ENCODE measurements at regions not wholly inside any gene's neighbourhood (a gene's known extent, or its start where the extent isn't known, plus 50 kb on each side); places are given as distances from the start of the nearest gene placed in this dataset.

DNA sequence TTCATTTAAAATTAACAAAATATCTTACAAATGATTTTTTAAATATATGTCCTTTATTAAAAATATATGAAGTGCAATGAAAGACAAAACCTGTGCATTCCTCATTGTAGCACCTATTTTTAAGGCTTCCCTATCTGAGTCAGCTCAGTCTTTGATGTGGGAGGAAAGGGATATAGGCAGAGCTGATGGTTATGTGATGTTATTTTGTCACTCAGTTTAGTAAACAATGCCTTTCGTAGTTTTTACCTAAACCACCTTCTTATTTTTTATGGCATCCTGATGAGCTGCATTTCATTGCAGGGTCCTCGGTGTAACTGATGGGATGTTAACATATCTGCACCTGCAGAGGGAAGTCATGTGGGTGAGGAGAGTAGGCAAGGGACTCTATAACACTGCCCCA is 58.9 kb upstream of the FRMD6 start:
- no peak for TF ChIP-seq FOSL1 (CRISPR knock-in tag; IDR thresholded peaks at IDR 0.05; ENCODE audit: borderline replicate concordance)
- TF ChIP-seq, protein P1, sequence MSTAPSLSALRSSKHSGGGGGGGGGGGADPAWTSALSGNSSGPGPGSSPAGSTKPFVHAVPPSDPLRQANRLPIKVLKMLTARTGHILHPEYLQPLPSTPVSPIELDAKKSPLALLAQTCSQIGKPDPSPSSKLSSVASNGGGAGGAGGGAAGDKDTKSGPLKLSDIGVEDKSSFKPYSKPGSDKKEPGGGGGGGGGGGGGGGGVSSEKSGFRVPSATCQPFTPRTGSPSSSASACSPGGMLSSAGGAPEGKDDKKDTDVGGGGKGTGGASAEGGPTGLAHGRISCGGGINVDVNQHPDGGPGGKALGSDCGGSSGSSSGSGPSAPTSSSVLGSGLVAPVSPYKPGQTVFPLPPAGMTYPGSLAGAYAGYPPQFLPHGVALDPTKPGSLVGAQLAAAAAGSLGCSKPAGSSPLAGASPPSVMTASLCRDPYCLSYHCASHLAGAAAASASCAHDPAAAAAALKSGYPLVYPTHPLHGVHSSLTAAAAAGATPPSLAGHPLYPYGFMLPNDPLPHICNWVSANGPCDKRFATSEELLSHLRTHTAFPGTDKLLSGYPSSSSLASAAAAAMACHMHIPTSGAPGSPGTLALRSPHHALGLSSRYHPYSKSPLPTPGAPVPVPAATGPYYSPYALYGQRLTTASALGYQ (CRISPR knock-in tag; IDR thresholded peaks at IDR 0.05), result no peak

All from HepG2 (cell line).